Stimulated activated CD8-positive, alpha-beta memory T cell treated with anti-CD3 and anti-CD28 coated beads, Interleukin-15, amount 100 ng/mL, for 48 hours (primary cell): ENCODE measurements at regions not wholly inside any gene's neighbourhood (a gene's known extent, or its start where the extent isn't known, plus 50 kb on each side); places are given as distances from the start of the nearest gene placed in this dataset.
"Not testable (repeated sequence)": the region's sequence is repeated elsewhere in the genome, so short reads cannot be mapped to it uniquely, and the experiment has no call there.

ENCODE experiments used
- DNase-seq, 2 donors: peaks; one replicate each; pipeline ENCODE4 v3.0.0-alpha.2; 2020; ENCODE audit warnings: low read depth in 2 of 2

- no peak for DNase-seq
Observed at GRCh38 chr1:214861615-214862014, 220.9 kb upstream of the KCNK2 start.

- no peak for DNase-seq
Observed at GRCh38 chr1:214862421-214862820, 220.1 kb upstream of the KCNK2 start.

DNA sequence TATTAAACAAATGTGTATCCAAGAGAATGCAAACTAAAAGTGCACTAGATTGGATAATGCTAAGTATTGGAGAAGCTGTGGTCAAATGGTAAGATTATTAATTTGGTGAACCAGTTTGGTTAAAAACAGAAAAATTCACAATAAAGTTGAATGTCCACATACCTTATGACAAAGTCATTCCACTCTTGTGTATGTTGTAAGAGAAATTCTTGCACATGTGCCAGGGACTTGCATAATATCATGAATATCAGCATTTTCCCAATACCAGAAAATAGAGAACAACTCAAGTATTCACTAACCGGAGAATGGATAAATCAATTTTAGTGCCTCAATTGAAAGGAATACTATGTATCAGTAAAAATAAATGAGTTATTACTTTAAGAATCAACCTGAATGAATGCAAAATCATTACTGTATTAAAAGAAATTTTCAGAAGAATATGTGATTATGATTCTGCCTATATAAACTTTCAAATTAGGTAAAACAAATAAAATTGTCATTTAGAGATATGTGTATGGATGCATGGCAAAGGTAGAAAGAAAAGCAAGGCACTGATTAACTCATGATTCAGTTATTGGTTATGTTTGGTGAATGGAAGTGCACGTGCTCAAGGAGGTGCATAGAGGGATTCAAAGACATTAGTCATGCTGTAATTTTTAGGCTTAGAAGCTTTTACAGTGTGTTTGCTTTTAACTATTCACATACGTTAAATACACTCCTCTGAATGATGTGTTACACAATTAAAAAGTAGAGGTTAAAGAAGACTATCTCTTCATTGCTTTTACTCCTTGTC lies 217.4 kb upstream of the KCNK2 start:
- no peak for DNase-seq

GRCh38 chr1:214870426-214870825 lies 212.1 kb upstream of the KCNK2 start:
- DNase-seq, result not testable (repeated sequence)

- DNase-seq, result no peak
Observed at GRCh38 chr1:214880956-214881355, 201.6 kb upstream of the KCNK2 start.

- DNase-seq, result no peak
Observed at GRCh38 chr1:214882616-214883015, 199.9 kb upstream of the KCNK2 start.

- no peak for DNase-seq
Observed at GRCh38 chr1:214895011-214895600, 187.4 kb upstream of the KCNK2 start.

DNA sequence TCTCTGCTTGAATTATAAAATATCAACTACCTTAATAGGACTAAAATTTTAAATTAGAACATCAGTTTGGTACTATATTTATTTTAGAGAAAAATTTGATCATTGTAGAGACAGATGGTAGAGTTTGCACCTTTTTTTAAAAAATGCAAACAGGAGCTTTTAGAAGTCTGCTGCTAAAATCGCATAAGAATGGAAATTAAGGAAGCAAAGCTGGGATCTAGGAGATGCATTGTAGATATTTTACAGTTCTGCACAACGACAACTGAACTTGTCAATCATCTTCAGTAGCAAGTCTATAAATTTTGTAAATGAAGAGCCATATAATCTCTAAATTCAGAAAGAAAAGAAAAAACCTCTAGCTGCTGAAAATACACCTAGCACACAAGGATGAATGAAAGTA lies 185.6 kb upstream of the KCNK2 start:
- DNase-seq, result no peak

DNA sequence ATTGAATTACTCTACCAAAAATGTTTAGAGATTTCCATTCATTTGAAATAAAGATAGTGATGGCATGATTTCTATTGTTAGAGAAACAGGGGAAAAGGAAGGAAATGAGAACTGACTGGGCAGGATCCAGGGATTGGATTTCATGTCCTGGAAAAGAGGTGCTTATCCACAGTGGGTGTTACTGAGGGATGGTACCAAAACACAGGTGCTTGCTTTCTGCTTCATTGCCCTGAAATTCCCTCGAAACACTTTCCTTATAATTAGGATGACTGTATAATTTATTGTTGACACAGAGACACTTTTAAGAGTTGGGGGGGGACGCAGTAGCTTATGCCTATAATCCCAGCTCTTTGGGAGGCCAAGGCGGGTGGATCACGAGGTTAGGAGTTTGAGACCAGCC lies 185.0 kb upstream of the KCNK2 start:
- DNase-seq, result no peak

DNA sequence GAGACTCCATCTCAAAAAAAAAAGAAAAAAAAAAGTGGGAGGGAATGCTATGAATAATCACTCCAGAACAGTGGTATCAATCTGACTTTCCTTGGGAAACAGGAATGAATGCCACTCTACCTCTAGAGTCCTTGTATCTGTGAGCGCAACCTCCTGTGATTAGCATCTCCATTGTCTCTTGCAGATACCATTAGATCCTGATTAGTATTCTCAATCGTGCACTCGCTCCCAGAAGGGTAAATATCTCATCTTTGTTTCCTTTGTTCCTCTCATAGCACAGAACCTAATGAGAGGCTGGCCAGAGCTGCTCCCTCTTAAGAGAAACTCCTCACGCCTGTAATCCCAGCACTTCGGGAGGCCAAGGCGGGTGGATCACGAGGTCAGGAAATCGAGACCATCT lies 184.4 kb upstream of the KCNK2 start:
- no peak for DNase-seq

DNA sequence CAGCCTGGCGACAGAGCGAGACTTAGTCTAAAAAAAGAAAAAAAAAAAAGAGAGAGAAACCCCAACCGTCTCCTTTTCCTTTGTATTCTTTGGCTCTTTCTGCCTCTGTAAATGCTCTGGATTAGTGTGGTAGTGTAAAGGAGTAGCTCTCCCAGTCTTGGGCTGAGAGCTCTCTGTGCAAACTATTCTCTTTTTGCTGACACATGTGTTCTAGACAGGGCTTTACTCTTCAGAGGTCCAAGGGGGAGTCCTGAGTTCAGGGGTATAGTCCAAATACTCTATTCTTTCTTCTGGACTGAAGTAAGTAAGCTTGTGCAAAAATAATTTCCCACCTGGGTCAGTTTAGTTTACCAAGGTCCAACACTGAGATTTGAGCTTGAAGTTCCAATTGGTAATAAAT lies 183.8 kb upstream of the KCNK2 start:
- no peak for DNase-seq

GRCh38 chr1:214899908-214900460 lies 182.6 kb upstream of the KCNK2 start:
- DNase-seq, result no peak

- DNase-seq, result no peak
Observed at GRCh38 chr1:214900590-214900989, 181.9 kb upstream of the KCNK2 start.

DNA sequence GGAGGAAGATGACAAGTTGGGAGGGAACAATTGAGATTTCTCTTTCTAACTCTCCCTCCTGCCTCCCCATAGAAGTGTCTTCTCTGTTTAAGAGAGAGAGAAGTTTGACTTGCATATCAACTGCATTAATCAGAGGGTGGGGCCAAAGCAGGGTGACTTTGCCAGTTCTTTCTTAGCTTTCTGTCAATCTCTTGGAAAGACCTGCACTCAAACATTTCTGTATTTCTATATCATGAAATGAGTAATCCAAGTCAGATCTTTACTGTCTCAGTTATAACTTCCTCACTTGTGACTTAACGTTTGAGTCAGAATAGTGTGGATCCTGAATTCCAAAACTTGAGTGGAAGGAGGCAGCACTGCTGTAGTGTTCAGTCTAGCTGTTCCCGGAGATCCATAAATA lies 180.8 kb upstream of the KCNK2 start:
- no peak for DNase-seq

DNA sequence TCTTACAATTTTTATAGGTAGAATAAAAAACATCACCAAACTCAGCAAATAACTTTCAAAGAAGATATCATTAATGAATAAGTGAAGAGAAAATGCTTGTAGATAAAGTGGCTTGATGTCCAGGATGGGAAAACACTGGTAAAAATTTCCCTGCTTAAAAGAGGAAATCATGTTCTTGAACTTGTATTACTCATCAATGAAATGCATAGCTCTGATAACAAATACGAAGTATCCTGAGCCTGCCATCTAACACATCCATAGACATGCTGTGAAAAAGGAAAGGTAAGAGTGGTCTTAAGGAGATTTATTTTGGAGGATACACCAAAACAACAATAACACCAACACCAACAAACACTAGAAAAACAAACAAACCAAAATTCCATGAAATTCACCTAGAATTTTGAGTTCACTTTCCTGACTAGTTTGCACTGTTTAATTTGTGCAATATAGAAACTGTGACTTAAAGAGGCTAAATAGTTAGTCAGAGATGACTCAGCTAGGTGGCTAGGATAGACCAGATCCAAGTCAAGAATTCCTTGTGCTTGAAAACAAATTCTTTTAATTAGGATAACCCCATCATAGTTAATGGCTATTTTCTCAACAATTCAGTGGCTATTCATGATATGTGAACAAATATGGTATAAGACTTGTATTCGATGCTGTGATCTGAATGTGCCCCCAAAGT lies 179.8 kb upstream of the KCNK2 start:
- DNase-seq, result no peak

DNA sequence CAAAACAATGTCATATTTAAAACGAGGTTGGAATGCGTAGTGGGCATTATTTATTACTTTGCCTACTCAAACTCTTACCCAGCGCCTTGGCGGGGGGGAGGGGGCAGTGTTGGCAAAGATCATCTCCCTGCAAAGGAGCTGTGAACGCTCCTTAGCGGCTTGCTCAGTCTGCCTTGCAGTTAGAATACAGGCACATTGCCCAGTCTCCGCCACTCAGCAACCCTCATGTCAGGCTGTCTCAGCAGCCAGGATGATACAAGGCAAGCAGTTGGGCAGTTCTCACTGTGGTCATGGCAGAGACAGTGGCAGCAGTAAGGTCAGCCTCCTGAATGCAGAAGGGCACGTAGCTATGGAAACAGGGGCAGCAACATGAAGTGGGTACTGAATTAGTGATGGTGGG lies 170.4 kb upstream of the KCNK2 start:
- DNase-seq, result no peak

- no peak for DNase-seq
Observed at GRCh38 chr1:214913966-214914365, 168.6 kb upstream of the KCNK2 start.

DNA sequence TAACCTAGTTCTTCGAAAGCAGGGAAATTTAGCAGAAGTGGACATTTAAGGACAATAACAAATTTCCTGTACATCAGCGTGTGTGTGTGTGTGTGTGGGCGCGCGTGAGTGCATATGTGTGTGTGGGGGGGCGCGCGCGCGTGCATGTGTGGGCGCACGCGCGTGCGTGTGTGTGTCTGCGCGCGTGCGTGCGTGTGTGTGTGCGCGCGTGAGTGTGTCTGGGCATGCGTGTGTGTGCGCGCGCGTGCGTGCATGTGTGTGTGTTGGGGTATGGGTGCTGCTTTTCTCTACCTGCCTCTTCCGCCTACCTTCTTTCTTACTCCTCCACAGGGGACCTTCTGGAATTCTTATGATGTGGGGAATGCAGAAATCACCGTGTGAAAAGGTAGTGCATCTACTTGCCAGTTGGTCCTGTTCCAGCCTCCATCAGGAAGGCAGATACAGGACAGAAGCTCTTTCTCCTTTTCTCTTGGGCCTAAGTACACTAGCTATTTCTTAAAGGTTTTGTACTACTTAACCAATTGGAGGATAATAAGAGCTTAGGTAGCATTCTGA lies 165.4 kb upstream of the KCNK2 start:
- DNase-seq, result no peak

GRCh38 chr1:214918745-214919144 lies 163.8 kb upstream of the KCNK2 start:
- no peak for DNase-seq

DNA sequence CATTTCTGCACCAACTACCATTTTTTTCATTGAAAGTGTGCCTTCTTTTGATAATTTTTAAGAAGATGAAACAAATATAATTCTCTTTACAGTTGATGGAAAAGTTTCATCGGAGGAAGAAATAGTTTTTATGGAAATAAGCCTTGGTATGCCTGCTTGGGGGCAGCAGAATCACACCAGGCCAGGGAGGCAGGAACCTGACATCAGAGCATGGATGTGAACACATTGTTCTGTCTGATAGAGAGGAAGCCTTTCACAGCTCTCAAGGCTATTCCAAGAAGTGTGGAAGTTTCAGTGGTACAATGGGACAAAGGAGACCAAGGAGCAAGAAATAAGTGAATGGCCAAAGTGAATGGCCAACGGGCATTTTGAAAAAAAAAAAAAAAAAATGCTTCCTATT lies 162.2 kb upstream of the KCNK2 start:
- no peak for DNase-seq

DNA sequence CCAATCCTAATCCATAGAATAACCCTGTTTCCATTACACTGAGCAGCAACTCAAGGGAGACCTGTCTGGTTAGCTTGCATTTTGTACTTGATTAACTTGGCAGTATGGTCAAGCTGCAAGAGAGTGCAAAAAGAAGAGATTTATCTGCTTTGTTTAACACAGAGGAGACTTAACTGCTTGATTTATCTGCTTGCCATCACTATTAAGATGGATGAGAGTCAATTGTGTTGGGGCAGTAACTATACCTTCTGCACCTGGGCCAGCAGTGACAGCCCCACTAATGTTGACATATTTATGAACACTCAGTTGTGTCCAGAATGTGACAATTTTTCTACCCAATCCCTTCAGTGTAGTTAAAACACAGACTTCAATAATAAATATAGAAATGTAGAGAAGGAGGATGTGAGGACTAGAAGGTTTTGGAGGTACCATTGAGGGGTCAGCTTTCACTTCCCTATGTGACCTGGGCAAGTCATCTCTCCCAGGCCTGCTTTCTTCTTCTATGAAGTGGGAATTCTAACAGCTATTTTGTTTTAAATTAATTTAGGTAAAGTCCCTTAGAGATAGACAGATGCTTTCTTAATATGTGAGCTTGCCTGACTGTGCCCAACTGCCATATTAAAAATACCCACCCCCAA lies 159.1 kb upstream of the KCNK2 start:
- no peak for DNase-seq

DNA sequence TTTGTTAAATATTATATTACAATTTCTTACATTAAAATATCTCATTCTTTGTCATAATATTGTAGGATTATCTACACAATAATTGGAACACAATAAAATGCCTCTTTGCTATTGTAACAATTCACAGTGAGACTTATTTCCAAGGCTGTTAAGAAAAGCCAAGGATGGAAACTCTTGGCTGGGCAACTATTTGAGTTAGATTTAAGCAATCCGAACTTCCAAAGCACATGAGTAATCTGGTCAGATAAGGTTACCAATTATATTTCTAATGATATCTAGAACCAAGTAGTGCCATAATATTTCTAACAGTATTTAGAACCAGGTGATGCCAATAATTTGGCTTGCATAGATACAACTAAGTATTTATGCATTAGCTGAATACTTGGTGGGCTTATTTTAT lies 154.7 kb upstream of the KCNK2 start:
- no peak for DNase-seq
